Stimulated activated memory B cell treated with anti-CD40 and anti-IgM and Interleukin-4, amounts not matched to agents 10 μg/mL and 1 μg/mL and 100 μg/mL, for 72 hours (primary cell): ENCODE measurements at regions not wholly inside any gene's neighbourhood (a gene's known extent, or its start where the extent isn't known, plus 50 kb on each side); places are given as distances from the start of the nearest gene placed in this dataset.
"Not testable (repeated sequence)": the region's sequence is repeated elsewhere in the genome, so short reads cannot be mapped to it uniquely, and the experiment has no call there.

Source experiments
- ATAC-seq: fragments of 150-1000 bp; cut with Tn5 transposase; 2 replicates; pipeline ENCODE4 v1.10.0; 2021
- H3K27ac Mint-ChIP-seq: one replicate; pipeline ENCODE4 v1.8.0; 2022; ENCODE audit warnings: mild to moderate bottlenecking, mixed read lengths
- H3K27me3 Mint-ChIP-seq: one replicate; pipeline ENCODE4 v1.8.0; 2022; ENCODE audit warnings: mixed read lengths
- H3K36me3 Mint-ChIP-seq: one replicate; pipeline ENCODE4 v1.8.0; 2022; ENCODE audit warnings: mixed read lengths
- H3K4me1 Mint-ChIP-seq: one replicate; pipeline ENCODE4 v1.8.0; 2022; ENCODE audit warnings: mixed read lengths
- H3K4me3 Mint-ChIP-seq: one replicate; pipeline ENCODE4 v1.8.0; 2022; ENCODE audit warnings: mild to moderate bottlenecking, moderate library complexity, mixed read lengths
- H3K9me3 Mint-ChIP-seq: one replicate; pipeline ENCODE4 v1.8.0; 2022; ENCODE audit warnings: mixed read lengths

DNA sequence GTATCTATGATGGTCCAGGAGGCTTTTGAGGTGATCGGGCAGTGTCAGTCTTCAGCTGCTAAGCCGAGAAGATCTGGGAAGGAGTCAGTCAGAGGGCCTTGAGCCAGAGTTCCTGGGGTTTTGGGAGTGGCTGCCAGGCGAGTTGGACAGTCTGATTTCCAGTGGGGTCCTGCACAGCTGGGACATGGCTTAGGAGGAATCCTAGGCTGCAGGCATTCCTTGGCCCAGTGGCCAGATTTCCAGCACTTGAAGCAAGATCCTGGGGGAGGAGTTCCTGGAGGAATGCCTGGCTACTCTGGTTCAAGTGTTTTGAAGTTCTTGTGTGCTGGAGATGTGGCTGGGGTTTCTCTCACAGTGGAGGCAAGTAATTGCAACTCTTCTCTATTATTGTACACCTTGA lies 271.3 kb downstream of the FGF10 start:
- not testable (repeated sequence) for H3K27ac Mint-ChIP-seq, H3K4me3 Mint-ChIP-seq, H3K4me1 Mint-ChIP-seq, H3K36me3 Mint-ChIP-seq, H3K9me3 Mint-ChIP-seq, ATAC-seq, H3K27me3 Mint-ChIP-seq

- not testable (repeated sequence) for H3K36me3 Mint-ChIP-seq, ATAC-seq, H3K4me3 Mint-ChIP-seq, H3K27ac Mint-ChIP-seq, H3K27me3 Mint-ChIP-seq, H3K4me1 Mint-ChIP-seq
- H3K9me3 Mint-ChIP-seq, result peaks cover 17% of the 10 kb centered on the region
Observed at GRCh38 chr5:44108232-44108631, 281.0 kb downstream of the FGF10 start.

DNA sequence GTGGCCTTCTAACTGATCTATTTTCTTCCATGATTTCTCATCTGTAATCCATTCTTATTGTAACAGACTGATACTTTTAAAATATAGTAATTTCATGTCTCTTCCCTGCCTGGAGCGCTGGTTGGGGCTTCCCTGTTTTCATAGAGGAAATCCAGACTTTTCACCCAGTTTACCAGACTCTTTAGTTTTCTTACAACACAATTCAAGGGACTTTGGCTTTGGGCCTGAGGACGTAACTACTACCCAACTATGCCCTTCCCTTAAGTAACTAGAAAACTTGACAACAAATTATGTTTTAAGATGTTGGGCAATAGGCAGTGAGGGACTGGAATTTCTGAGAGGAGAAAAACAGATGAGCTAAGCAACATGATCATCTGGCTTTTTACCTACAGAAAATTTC lies 289.6 kb downstream of the FGF10 start:
- H3K4me3 Mint-ChIP-seq, result no peak overlapping the region
- no peak for ATAC-seq
- no peaks in the 10 kb centered on the region for H3K4me1 Mint-ChIP-seq
- H3K36me3 Mint-ChIP-seq, result no peaks in the 10 kb centered on the region
- H3K27ac Mint-ChIP-seq, result no peak overlapping the region
- H3K9me3 Mint-ChIP-seq, result peaks cover 3% of the 10 kb centered on the region
- H3K27me3 Mint-ChIP-seq, result no peaks in the 10 kb centered on the region

DNA sequence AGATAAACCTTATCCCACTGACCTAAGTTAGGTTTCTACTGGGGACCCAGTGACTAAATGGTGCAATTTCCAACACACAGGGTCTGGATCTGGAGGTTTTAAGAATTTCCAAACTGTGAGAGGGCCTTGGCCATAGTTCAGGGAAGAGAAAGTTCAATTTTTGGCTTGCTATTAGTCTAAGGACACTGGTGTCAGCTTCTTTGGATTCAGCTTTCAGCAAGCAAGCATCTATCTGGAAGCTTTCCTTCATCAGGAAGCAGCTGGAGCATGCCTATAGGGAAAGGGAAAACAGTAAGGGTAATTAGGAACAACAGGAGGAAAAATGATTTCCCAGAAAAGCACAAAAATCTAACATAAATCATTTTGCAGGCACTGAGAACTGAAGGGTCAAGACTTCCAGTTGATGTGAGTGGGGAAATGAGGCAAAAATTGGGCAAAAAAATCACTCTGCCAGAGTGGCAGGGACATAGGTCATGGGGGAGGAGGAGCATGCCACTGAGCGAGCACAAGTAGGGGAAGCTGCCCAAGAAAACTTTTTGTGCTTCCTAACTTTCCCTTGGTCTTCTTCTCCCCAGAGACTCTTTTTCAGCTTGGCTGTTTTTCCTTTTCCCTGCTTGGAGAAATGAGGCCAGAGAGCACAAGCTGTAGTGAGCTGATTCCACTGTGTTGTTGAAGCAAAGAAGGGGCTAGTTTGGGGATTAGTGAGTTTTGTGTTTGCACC lies 299.6 kb downstream of the FGF10 start:
- no peak for ATAC-seq
- H3K9me3 Mint-ChIP-seq, result no peaks in the 10 kb centered on the region

DNA sequence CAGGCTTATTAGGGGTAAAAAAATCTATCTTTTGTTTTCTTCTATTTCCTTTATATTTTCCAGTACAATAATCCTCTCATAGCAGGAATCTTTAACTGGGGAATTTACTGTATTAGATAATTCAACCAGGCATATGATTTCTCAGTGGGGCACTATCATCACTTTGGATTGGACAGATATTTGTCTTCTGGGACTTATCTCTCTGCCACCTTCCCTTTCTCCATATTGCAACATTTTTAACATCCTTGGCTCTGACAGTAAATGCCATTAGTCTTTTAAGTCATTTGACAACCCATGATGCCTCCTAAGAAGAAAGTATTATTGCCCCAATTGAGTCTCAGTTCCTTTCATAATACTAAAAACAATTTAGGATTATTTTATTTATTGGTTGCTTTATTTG lies 304.1 kb downstream of the FGF10 start:
- H3K4me3 Mint-ChIP-seq, result no peak overlapping the region
- H3K4me1 Mint-ChIP-seq, result no peaks in the 10 kb centered on the region
- no peak overlapping the region for H3K27ac Mint-ChIP-seq
- H3K36me3 Mint-ChIP-seq, result no peaks in the 10 kb centered on the region
- H3K27me3 Mint-ChIP-seq, result no peaks in the 10 kb centered on the region
- no peak for ATAC-seq
- peaks cover 4% of the 10 kb centered on the region for H3K9me3 Mint-ChIP-seq

More for the DNA sequence above, 299.6 kb downstream of the FGF10 start:
- no peaks in the 10 kb centered on the region for H3K36me3 Mint-ChIP-seq
- no peak overlapping the region for H3K4me3 Mint-ChIP-seq
- H3K27me3 Mint-ChIP-seq, result no peaks in the 10 kb centered on the region
- H3K4me1 Mint-ChIP-seq, result no peaks in the 10 kb centered on the region
- no peak overlapping the region for H3K27ac Mint-ChIP-seq

- H3K27ac Mint-ChIP-seq, result not testable (repeated sequence)
Observed at GRCh38 chr5:44074547-44074946, 314.7 kb downstream of the FGF10 start.

DNA sequence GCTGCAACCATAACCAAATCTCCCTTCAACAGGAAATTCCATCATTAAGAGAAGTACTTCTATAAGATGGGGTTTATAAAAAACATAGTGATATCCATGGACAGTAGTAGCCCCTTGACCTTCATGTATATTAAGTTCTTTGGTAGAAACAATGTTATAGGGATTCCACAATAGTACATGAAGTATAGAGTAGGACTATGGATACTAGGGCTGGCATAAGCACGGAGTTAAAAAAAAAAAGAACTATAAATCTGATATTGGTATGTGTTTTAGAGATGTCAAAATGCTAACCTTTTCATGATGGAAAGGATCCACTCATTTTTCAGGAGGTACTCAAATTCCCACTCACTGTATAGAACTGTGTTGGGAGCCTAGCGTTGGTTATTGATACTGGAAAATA lies 337.6 kb downstream of the FGF10 start:
- Mint-ChIP-seq H3K36me3 (no peaks in the 10 kb centered on the region), H3K4me1 (no peaks in the 10 kb centered on the region), H3K27me3 (no peaks in the 10 kb centered on the region), H3K4me3 (no peak overlapping the region), H3K27ac (no peak overlapping the region), H3K9me3 (peaks cover 3% of the 10 kb centered on the region)
- ATAC-seq, result no peak

More at GRCh38 chr5:44074547-44074946, 314.7 kb downstream of the FGF10 start:
- not testable (repeated sequence) for H3K27me3 Mint-ChIP-seq, H3K9me3 Mint-ChIP-seq, H3K4me3 Mint-ChIP-seq, ATAC-seq, H3K4me1 Mint-ChIP-seq, H3K36me3 Mint-ChIP-seq

DNA sequence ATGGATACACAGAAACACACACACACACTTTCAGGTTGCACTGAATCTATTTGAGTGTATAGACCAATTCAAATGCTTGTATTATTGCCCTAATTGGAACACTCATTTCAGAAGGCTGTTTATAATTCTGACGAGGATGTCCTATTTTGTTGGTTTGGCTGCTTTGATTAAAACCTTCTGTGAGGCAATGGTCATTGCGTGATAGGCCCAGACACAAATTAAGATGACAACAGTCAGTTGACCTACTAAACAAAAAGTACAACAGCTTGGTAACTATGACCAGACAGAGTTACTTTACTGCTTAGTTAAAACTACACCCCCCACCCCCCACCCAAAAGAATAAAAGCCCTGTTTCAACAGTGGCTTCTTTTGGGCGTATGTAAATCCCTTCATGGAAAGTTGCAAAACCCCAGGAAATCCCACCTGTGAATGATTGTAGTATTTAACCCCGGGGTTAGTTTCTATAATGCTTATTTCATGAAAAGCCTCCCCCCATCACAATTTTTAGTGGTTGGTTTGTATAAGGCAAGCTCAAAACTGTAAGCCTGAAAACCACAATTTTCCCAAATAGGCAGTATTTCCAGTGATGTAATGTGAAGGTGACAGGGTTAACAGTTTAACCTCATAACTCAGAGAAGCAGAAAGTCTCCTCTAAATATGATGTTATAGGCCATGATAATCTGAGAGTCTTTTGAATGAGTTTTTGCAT lies 340.8 kb downstream of the FGF10 start:
- no peak for ATAC-seq
- Mint-ChIP-seq H3K36me3 (no peaks in the 10 kb centered on the region), H3K9me3 (peaks cover 6% of the 10 kb centered on the region), H3K27ac (no peak overlapping the region), H3K4me1 (no peaks in the 10 kb centered on the region), H3K27me3 (no peaks in the 10 kb centered on the region), H3K4me3 (no peak overlapping the region)

GRCh38 chr5:44046619-44047364 lies 342.4 kb downstream of the FGF10 start:
- H3K27ac Mint-ChIP-seq, result no peak overlapping the region
- H3K36me3 Mint-ChIP-seq, result no peaks in the 10 kb centered on the region
- no peaks in the 10 kb centered on the region for H3K4me1 Mint-ChIP-seq
- no peaks in the 10 kb centered on the region for H3K27me3 Mint-ChIP-seq
- ATAC-seq, result peak; percentile 50
- peaks cover 6% of the 10 kb centered on the region for H3K9me3 Mint-ChIP-seq
- no peak overlapping the region for H3K4me3 Mint-ChIP-seq

DNA sequence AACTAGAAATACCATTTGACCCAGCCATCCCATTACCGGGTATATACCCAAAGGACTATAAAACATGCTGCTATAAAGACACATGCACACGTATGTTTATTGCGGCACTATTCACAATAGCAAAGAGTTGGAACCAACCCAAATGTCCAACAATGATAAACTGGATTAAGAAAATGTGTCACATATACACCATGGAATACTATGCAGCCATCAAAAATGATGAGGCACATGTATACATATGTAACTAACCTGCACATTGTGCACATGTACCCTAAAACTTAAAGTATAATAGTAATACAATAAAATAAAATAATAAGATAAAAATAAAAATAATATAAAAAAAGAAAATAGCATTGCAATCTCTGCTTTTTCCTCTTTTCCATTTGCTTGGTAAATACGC lies 344.7 kb downstream of the FGF10 start:
- not testable (repeated sequence) for H3K27ac Mint-ChIP-seq, H3K4me1 Mint-ChIP-seq, ATAC-seq, H3K27me3 Mint-ChIP-seq, H3K4me3 Mint-ChIP-seq, H3K36me3 Mint-ChIP-seq
- H3K9me3 Mint-ChIP-seq, result peaks cover 10% of the 10 kb centered on the region

GRCh38 chr5:44028226-44028625 lies 361.0 kb downstream of the FGF10 start:
- H3K4me3 Mint-ChIP-seq, result no peak overlapping the region
- no peaks in the 10 kb centered on the region for H3K4me1 Mint-ChIP-seq
- no peaks in the 10 kb centered on the region for H3K27me3 Mint-ChIP-seq
- no peak overlapping the region for H3K27ac Mint-ChIP-seq
- H3K9me3 Mint-ChIP-seq, result peaks cover 3% of the 10 kb centered on the region
- ATAC-seq, result no peak
- H3K36me3 Mint-ChIP-seq, result no peaks in the 10 kb centered on the region

GRCh38 chr5:44022622-44023021 lies 366.6 kb downstream of the FGF10 start:
- peak; percentile 60 for ATAC-seq
- H3K27ac Mint-ChIP-seq, result no peak overlapping the region

DNA sequence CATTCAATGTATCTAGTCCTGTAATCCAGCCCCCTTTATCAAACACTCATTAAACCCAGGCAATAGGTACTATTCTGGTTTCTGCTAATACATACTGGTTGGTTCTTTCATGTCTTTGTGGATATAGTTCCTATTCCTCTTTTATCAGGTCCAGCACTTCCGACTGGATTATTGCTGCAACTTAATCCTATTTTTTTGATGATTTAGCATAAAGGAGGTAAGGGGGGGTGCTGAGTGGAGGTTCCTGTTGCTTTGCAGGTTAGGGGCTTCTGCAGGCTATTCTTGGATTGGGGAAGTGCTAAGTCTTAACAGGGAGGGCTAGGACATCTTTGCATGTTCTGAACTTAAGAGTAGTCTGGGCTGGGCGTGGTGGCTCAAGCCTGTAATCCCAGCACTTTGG lies 377.7 kb downstream of the FGF10 start:
- H3K27ac Mint-ChIP-seq, result no peak overlapping the region
- H3K4me1 Mint-ChIP-seq, result no peaks in the 10 kb centered on the region
- no peak for ATAC-seq
- peaks cover 5% of the 10 kb centered on the region for H3K9me3 Mint-ChIP-seq
- H3K27me3 Mint-ChIP-seq, result no peaks in the 10 kb centered on the region
- H3K36me3 Mint-ChIP-seq, result no peaks in the 10 kb centered on the region
- no peak overlapping the region for H3K4me3 Mint-ChIP-seq

More at GRCh38 chr5:44022622-44023021, 366.6 kb downstream of the FGF10 start:
- Mint-ChIP-seq H3K36me3 (no peaks in the 10 kb centered on the region), H3K4me3 (no peak overlapping the region), H3K4me1 (no peaks in the 10 kb centered on the region), H3K9me3 (peaks cover 6% of the 10 kb centered on the region), H3K27me3 (no peaks in the 10 kb centered on the region)

GRCh38 chr5:44002381-44002901 lies 386.8 kb downstream of the FGF10 start:
- H3K27me3 Mint-ChIP-seq, result no peaks in the 10 kb centered on the region
- H3K36me3 Mint-ChIP-seq, result no peaks in the 10 kb centered on the region
- H3K9me3 Mint-ChIP-seq, result peaks cover 3% of the 10 kb centered on the region

DNA sequence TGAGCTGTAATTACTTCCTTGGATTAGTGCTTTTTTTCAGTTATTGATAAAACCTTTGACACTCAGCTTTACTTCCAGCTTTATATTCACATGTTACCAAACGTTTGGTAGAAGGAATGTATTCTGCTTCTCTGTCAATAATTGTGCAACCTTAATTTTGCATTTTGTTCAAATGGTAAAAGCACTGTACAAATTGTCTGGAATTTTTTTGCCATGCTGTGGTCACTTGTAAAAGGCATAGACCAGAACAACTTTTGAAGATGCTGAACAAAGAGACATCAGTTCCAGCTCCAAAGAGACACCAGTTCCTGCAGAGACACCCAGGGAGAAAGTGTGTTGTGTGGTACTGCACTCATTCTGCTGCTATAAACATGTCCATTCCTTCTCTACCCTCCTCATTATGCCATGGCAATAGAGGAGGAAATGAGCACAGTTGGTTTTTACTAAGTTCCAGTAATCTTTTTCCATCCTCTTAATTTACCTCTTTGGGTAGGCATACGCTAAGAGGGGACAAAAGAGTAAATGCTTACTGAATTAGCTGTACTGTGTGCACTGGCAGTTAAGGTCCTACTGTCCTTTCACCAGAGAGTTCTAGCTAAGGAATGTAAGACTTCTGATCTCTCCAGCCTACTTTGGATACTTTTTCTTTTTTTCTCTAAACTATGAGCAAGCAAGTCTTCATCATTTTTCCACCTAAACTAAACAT lies 387.4 kb downstream of the FGF10 start:
- ATAC-seq, result peak; percentile 43
- H3K27me3 Mint-ChIP-seq, result no peaks in the 10 kb centered on the region
- H3K4me1 Mint-ChIP-seq, result no peaks in the 10 kb centered on the region
- H3K36me3 Mint-ChIP-seq, result no peaks in the 10 kb centered on the region
- peaks cover 3% of the 10 kb centered on the region for H3K9me3 Mint-ChIP-seq
- H3K27ac Mint-ChIP-seq, result no peak overlapping the region
- no peak overlapping the region for H3K4me3 Mint-ChIP-seq

More at GRCh38 chr5:44002381-44002901, 386.8 kb downstream of the FGF10 start:
- Mint-ChIP-seq H3K27ac (no peak overlapping the region), H3K4me1 (no peaks in the 10 kb centered on the region), H3K4me3 (no peak overlapping the region)
- no peak for ATAC-seq
